GM23338 (cell line): ENCODE measurements at regions not wholly inside any gene's neighbourhood (a gene's known extent, or its start where the extent isn't known, plus 50 kb on each side); places are given as distances from the start of the nearest gene placed in this dataset.

Experiments
- EZH2 ChIP-seq: fragments of 200-600 bp; sonication (generic); IDR thresholded peaks from one replicate; pipeline ENCODE4 v1.8.0; 2017; ENCODE audit warnings: antibody characterized with exemption, mild to moderate bottlenecking, low read depth; ENCODE audit not compliant: unreplicated experiment
- EZH2phosphoT487 ChIP-seq: fragments of 200-600 bp; sonication (generic); IDR thresholded peaks from one replicate; pipeline ENCODE4 v1.8.1; 2018; ENCODE audit warnings: antibody characterized with exemption; ENCODE audit not compliant: unreplicated experiment
- JUNB ChIP-seq: IDR thresholded peaks from one replicate; pipeline ENCODE4 v1.6.1; 2016; ENCODE audit warnings: antibody characterized with exemption; ENCODE audit not compliant: unreplicated experiment
- NANOG ChIP-seq: IDR thresholded peaks from 2 replicates; pipeline ENCODE4 v1.6.1; 2016; ENCODE audit warnings: antibody characterized with exemption, borderline replicate concordance
- POLR2AphosphoS5 ChIP-seq: IDR thresholded peaks from 2 replicates; pipeline ENCODE4 v1.6.1; 2016; ENCODE audit warnings: antibody characterized with exemption, low read depth
- REST ChIP-seq: IDR thresholded peaks from one replicate; pipeline ENCODE4 v1.6.1; 2018; ENCODE audit warnings: antibody characterized with exemption; ENCODE audit not compliant: unreplicated experiment
- STAT1 ChIP-seq: IDR thresholded peaks from one replicate; pipeline ENCODE4 v1.6.1; 2016; ENCODE audit warnings: antibody characterized with exemption; ENCODE audit not compliant: unreplicated experiment
- ZNF462 ChIP-seq: fragments of 250-450 bp; sonication (Bioruptor Pico); IDR thresholded peaks from 2 replicates; pipeline ENCODE4 v1.5.0; 2020; ENCODE audit warnings: mild to moderate bottlenecking, moderate library complexity

DNA sequence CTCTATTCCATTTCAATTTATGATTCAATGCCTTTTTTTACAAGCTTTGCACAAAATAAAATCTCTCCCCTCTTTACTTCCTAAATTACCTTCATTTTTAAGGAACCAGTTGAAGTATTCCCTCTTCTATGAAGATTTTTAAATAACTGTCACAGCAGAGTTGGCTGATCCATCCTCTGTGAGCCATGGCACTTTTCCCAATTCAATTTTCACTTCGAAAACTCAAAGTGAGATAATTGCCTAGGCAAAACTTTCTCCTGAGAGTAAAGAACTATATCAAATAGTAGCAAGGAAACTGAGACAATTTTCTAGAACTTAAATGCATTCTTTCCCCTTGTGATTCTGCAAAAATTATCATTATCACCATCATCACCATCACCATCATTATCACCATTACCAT is 259.9 kb upstream of the ARHGAP20 start (continued):
- TF ChIP-seq ZNF462 (CRISPR knock-in tag) (no peak), EZH2phosphoT487 (no peak), STAT1 (no peak), NANOG (no peak), POLR2AphosphoS5 (no peak), REST (no peak), EZH2 (no peak), JUNB (no peak)
